Left lung (tissue), 4 donors: ENCODE measurements at regions not wholly inside any gene's neighbourhood (a gene's known extent, or its start where the extent isn't known, plus 50 kb on each side); places are given as distances from the start of the nearest gene placed in this dataset.

Source experiments
- ATAC-seq: fragments of 200-7000 bp; cut with Tn5 transposase; one replicate; pipeline ENCODE4 v1.9.1; 2020; ENCODE audit warnings: moderate library complexity
- DNase-seq, 4 donors: peaks; one replicate each; pipeline ENCODE4 v3.0.0-alpha.2; 2013 to 2020
- H3K27ac ChIP-seq, 2 donors: fragments of 200-600 bp; sonication (generic) in 1 of 2; one replicate each; pipeline versions ENCODE4 v1.5.0 to v1.8.0; 2020 to 2021
- H3K27me3 ChIP-seq, 2 donors: fragments of 200-600 bp; sonication (generic) in 1 of 2; one replicate each; pipeline versions ENCODE4 v1.5.0 to v1.8.0; 2020 to 2021
- H3K36me3 ChIP-seq, 2 donors: fragments of 200-600 bp; sonication (generic) in 1 of 2; one replicate each; pipeline versions ENCODE4 v1.5.0 to v1.8.0; 2020 to 2021
- H3K4me1 ChIP-seq, 2 donors: fragments of 200-600 bp; one replicate each; pipeline ENCODE4 v1.8.0; 2021
- H3K4me3 ChIP-seq, 2 donors: fragments of 200-600 bp; sonication (generic) in 1 of 2; one replicate each; pipeline versions ENCODE4 v1.5.0 to v1.8.0; 2020 to 2021; ENCODE audit warnings: mild to moderate bottlenecking in 1 of 2
- H3K9me3 ChIP-seq, 2 donors: fragments of 200-600 bp; sonication (generic) in 1 of 2; one replicate each; pipeline versions ENCODE4 v1.5.0 to v1.8.0; 2020 to 2021
- intact Hi-C, 2 donors: fragments of 100-400 bp; cut with DNase I; formaldehyde crosslinking; loops; one replicate each; pipeline versions ENCODE4 v1.11.2 to v1.14.2; 2022
- TF ChIP-seq, protein P1 (sequence below), 2 donors: fragments of 200-600 bp; sonication (generic) in 1 of 2; IDR thresholded peaks; one replicate each; pipeline versions ENCODE4 v1.5.0 to v1.8.0; 2021; ENCODE audit warnings: antibody characterized with exemption in 2 of 2
- donor health status: DM: no; HTN: yes; CAD: no.
- donor health status: DM: no; HTN: no; CAD: no.

DNA sequence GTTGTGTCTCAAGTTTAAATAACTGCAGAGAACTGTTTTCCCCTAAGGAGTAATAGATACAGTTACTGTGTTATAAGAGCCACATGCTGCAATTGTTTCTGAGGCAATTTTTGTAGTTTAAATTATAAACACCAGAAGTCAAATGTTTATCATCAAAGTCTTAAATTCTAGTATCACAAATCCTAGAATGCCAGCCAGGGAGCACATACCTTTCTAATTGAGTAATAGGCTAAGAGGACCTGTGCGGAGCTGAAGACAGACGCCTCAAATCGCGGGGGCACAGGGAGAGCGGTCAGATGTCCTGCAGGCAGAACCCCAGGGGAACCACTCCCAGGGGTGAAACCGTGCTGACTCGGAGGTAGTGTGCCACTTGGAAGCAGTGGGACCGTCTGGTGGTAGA is 65.2 kb upstream of the TNFRSF19 start:
- H3K27ac ChIP-seq, result no peak overlapping the region
- TF ChIP-seq, protein P1, sequence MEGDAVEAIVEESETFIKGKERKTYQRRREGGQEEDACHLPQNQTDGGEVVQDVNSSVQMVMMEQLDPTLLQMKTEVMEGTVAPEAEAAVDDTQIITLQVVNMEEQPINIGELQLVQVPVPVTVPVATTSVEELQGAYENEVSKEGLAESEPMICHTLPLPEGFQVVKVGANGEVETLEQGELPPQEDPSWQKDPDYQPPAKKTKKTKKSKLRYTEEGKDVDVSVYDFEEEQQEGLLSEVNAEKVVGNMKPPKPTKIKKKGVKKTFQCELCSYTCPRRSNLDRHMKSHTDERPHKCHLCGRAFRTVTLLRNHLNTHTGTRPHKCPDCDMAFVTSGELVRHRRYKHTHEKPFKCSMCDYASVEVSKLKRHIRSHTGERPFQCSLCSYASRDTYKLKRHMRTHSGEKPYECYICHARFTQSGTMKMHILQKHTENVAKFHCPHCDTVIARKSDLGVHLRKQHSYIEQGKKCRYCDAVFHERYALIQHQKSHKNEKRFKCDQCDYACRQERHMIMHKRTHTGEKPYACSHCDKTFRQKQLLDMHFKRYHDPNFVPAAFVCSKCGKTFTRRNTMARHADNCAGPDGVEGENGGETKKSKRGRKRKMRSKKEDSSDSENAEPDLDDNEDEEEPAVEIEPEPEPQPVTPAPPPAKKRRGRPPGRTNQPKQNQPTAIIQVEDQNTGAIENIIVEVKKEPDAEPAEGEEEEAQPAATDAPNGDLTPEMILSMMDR (IDR thresholded peaks at IDR 0.05), result no peak
- ATAC-seq, result peak; percentile 52
- intact Hi-C loops, result no loop called here
- no peak overlapping the region for H3K4me3 ChIP-seq
- no peaks in the 10 kb centered on the region for H3K36me3 ChIP-seq
- no peaks in the 10 kb centered on the region for H3K4me1 ChIP-seq
- no peaks in the 10 kb centered on the region for H3K9me3 ChIP-seq
- no peaks in the 10 kb centered on the region for H3K27me3 ChIP-seq
- DNase-seq, result no peak

DNA sequence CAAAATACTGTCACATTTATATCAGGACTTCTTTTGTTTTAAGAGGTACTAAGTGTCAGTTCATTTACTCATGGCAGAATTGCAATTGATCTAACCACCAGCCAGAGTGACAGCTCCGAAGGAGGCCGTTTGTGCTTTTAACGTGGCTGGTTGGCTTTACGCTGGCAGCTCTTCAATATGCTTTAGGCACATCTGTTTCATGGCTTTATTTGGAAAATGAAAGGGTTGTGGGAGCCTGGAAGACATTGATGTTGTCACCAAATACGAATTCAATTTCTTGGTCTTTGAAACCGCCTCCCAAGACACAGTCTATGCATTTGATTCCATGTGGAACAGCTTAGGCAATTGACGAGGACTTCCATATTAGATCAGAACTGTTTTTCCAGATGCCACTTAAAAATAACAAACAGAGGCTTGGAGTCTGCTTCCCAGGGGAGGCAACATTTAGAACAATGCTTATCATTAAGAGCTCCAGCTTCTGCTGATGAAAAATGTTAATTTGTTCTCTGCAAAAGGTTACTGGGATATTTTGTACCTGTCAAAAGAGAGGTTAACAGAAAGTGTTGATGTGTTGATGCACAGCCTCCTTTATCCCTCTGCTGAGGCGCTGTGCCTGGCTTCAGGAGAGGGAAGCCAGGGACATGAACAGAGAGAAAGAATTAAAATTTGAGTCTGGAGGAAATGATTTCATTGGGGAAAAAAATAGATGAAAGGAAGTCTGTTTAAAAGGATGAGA is 64.0 kb upstream of the TNFRSF19 start:
- no peak overlapping the region for H3K4me3 ChIP-seq
- H3K36me3 ChIP-seq, result no peaks in the 10 kb centered on the region
- ATAC-seq (no peak), DNase-seq (no peak)
- no peak overlapping the region for H3K27ac ChIP-seq
- intact Hi-C loops, result no loop called here
- H3K27me3 ChIP-seq, result no peaks in the 10 kb centered on the region
- H3K4me1 ChIP-seq, result peaks cover 0 to 3% of the 10 kb centered on the region in 2 donors
- no peaks in the 10 kb centered on the region for H3K9me3 ChIP-seq
- TF ChIP-seq, protein P1 (IDR thresholded peaks at IDR 0.05), result no peak

DNA sequence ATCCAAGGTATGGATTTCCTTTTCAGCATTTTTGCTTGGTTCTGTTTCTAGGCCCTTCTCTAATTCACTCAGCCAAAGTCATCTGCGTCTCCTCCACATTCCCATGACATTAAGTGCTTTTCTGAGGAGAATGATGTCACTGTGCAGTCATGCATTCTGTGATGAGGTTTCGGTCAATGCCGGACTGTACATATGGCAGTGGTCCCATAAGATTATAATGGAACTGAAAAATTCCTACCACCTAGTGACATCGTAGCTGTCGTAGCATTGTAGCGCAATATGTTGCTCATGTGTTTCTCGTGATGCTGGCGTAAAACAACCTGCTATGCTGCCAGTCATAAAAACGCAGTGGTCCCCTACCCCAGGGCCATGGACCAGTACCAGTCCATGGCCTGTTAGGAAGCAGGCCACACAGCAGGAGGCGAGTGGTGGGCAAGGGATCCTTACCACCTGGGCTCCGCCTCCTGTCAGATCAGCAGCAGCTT is 63.4 kb upstream of the TNFRSF19 start:
- Histone ChIP-seq H3K4me1 (peaks cover 0 to 3% of the 10 kb centered on the region in 2 donors), H3K27ac (no peak overlapping the region), H3K36me3 (no peaks in the 10 kb centered on the region), H3K27me3 (no peaks in the 10 kb centered on the region), H3K9me3 (no peaks in the 10 kb centered on the region), H3K4me3 (no peak overlapping the region)
- DNase-seq, result no peak
- TF ChIP-seq, protein P1 (IDR thresholded peaks at IDR 0.05), result no peak
- intact Hi-C loops, result no loop called here
- ATAC-seq, result no peak

DNA sequence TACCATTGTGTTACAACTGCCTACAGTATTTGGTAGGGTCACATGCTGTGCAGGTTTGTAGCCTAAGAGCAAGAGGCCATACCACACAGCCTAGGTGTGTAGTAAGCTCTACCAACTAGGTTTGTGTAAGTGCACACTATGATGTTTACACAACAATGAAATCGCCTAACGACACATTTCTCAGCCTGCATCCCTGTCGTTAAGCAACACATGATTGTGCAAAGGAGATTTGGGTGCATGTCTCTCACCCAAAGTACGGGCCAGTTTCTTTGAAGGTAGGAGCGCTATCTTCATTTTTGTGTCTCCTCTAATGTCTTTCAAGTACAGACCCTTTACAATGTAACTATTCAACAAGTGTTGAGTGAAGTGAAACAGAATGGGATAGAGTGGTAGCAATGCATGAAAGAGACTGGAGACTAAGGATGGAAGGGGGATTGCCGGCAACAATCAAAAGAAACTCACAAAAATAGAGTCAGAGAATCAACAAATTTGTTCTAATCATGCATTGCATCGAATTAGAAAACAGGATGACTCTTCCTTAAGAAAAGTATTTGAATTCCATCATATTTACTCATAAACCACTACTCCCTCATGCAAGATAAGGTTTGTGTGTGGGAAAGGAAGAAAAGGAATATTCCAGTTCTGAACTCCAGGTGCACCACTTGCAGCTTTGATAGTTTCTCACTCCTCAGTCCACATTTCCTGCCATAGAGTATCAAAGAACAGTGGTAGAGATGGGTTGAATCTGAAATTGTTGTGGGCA is 60.2 kb upstream of the TNFRSF19 start:
- ATAC-seq, result peak; percentile 42

More for the DNA sequence above, 60.2 kb upstream of the TNFRSF19 start:
- H3K27me3 ChIP-seq, result no peaks in the 10 kb centered on the region
- peak overlapping the region in 1 of 2 donors; percentile 33 for H3K27ac ChIP-seq
- H3K4me3 ChIP-seq, result no peak overlapping the region
- TF ChIP-seq, protein P1 (IDR thresholded peaks at IDR 0.05), result no peak
- peaks cover 0 to 3% of the 10 kb centered on the region in 2 donors for H3K4me1 ChIP-seq
- H3K9me3 ChIP-seq, result no peaks in the 10 kb centered on the region
- no peaks in the 10 kb centered on the region for H3K36me3 ChIP-seq
- DNase-seq, result no peak
- intact Hi-C loops, result no loop called here
